Progenitor cell of endocrine pancreas (in vitro differentiated cells): ENCODE measurements at regions not wholly inside any gene's neighbourhood (a gene's known extent, or its start where the extent isn't known, plus 50 kb on each side); places are given as distances from the start of the nearest gene placed in this dataset.
"Not testable (repeated sequence)": the region's sequence is repeated elsewhere in the genome, so short reads cannot be mapped to it uniquely, and the experiment has no call there.

Experiments
- DNase-seq: peaks from one replicate; pipeline ENCODE4 v3.0.0; 2021; ENCODE audit warnings: low spot score; ENCODE audit not compliant: unreplicated experiment
- H3K27ac Mint-ChIP-seq: 2 replicates; pipeline ENCODE4 v1.8.0; 2021; ENCODE audit warnings: mild to moderate bottlenecking, moderate library complexity, mixed read lengths
- H3K27me3 Mint-ChIP-seq: 2 replicates; pipeline ENCODE4 v1.8.0; 2021; ENCODE audit warnings: mixed read lengths
- H3K36me3 Mint-ChIP-seq: 2 replicates; pipeline ENCODE4 v1.8.0; 2022; ENCODE audit warnings: mixed read lengths; ENCODE audit not compliant: insufficient read depth
- H3K4me1 Mint-ChIP-seq: 2 replicates; pipeline ENCODE4 v1.8.0; 2021; ENCODE audit warnings: low read depth, mixed read lengths
- H3K4me3 Mint-ChIP-seq: 2 replicates; pipeline ENCODE4 v1.8.0; 2021; ENCODE audit warnings: low read depth, mild to moderate bottlenecking, moderate library complexity, mixed read lengths
- H3K9me3 Mint-ChIP-seq: 2 replicates; pipeline ENCODE4 v1.8.0; 2021; ENCODE audit warnings: low read depth, mixed read lengths
- CTCF ChIP-seq: fragments of 200-600 bp; sonication (generic); IDR thresholded peaks from one replicate; pipeline ENCODE4 v1.5.0; 2021; ENCODE audit warnings: antibody characterized with exemption, mild to moderate bottlenecking; ENCODE audit not compliant: unreplicated experiment

- Mint-ChIP-seq H3K27ac (peak overlapping the region; percentile 65), H3K36me3 (peaks cover 9% of the 10 kb centered on the region), H3K9me3 (peaks cover 8% of the 10 kb centered on the region), H3K4me3 (peak overlapping the region; percentile 17), H3K4me1 (peaks cover 30% of the 10 kb centered on the region), H3K27me3 (no peaks in the 10 kb centered on the region)
- no peak for TF ChIP-seq CTCF
- no peak for DNase-seq
Observed at GRCh38 chr3:124056846-124057245, 64.9 kb upstream of the ROPN1 start.

GRCh38 chr3:124057420-124057819, 65.5 kb upstream of the ROPN1 start:
- no peaks in the 10 kb centered on the region for H3K27me3 Mint-ChIP-seq
- no peak overlapping the region for H3K4me3 Mint-ChIP-seq
- peak overlapping the region; percentile 38 for H3K27ac Mint-ChIP-seq
- peaks cover 9% of the 10 kb centered on the region for H3K36me3 Mint-ChIP-seq
- peaks cover 30% of the 10 kb centered on the region for H3K4me1 Mint-ChIP-seq
- H3K9me3 Mint-ChIP-seq, result peaks cover 8% of the 10 kb centered on the region
- no peak for DNase-seq
- no peak for TF ChIP-seq CTCF

GRCh38 chr3:124059580-124059979, 67.7 kb upstream of the ROPN1 start:
- Mint-ChIP-seq H3K4me3 (no peak overlapping the region), H3K27me3 (no peaks in the 10 kb centered on the region), H3K4me1 (peaks cover 28% of the 10 kb centered on the region), H3K9me3 (peaks cover 8% of the 10 kb centered on the region), H3K36me3 (peaks cover 9% of the 10 kb centered on the region), H3K27ac (no peak overlapping the region)
- DNase-seq, result no peak
- TF ChIP-seq CTCF, result no peak

- H3K27ac Mint-ChIP-seq, result no peak overlapping the region
- peaks cover 7% of the 10 kb centered on the region for H3K4me1 Mint-ChIP-seq
- DNase-seq, result no peak
- no peaks in the 10 kb centered on the region for H3K27me3 Mint-ChIP-seq
- peaks cover 3% of the 10 kb centered on the region for H3K9me3 Mint-ChIP-seq
- TF ChIP-seq CTCF, result no peak
- peaks cover 2% of the 10 kb centered on the region for H3K36me3 Mint-ChIP-seq
- H3K4me3 Mint-ChIP-seq, result no peak overlapping the region
Observed at GRCh38 chr3:124063197-124063909, 71.4 kb upstream of the ROPN1 start.

- Mint-ChIP-seq H3K9me3 (no peaks in the 10 kb centered on the region), H3K27ac (no peak overlapping the region), H3K36me3 (no peaks in the 10 kb centered on the region), H3K4me1 (peaks cover 8% of the 10 kb centered on the region), H3K27me3 (no peaks in the 10 kb centered on the region), H3K4me3 (no peak overlapping the region)
- no peak for DNase-seq
- TF ChIP-seq CTCF, result no peak
Observed at GRCh38 chr3:124064050-124064449, 72.1 kb upstream of the ROPN1 start.

GRCh38 chr3:124066543-124066942, 74.6 kb upstream of the ROPN1 start:
- H3K27ac Mint-ChIP-seq, H3K4me3 Mint-ChIP-seq, H3K27me3 Mint-ChIP-seq, H3K9me3 Mint-ChIP-seq, H3K4me1 Mint-ChIP-seq, H3K36me3 Mint-ChIP-seq, DNase-seq: not testable (repeated sequence)

- not testable (repeated sequence) for H3K4me1 Mint-ChIP-seq, H3K4me3 Mint-ChIP-seq, H3K27me3 Mint-ChIP-seq, H3K36me3 Mint-ChIP-seq, DNase-seq, H3K9me3 Mint-ChIP-seq
- peak overlapping the region; percentile 24 for H3K27ac Mint-ChIP-seq
Observed at GRCh38 chr3:124069706-124070105, 77.8 kb upstream of the ROPN1 start.

GRCh38 chr3:124075090-124075489, 83.2 kb upstream of the ROPN1 start:
- not testable (repeated sequence) for H3K27ac Mint-ChIP-seq, H3K9me3 Mint-ChIP-seq, H3K27me3 Mint-ChIP-seq, H3K36me3 Mint-ChIP-seq, DNase-seq, H3K4me3 Mint-ChIP-seq, H3K4me1 Mint-ChIP-seq
